HL-60 (cell line): ENCODE measurements at regions not wholly inside any gene's neighbourhood (a gene's known extent, or its start where the extent isn't known, plus 50 kb on each side); places are given as distances from the start of the nearest gene placed in this dataset.

Source experiments
- DNase-seq, 2 experiments: peaks; one replicate each; pipeline ENCODE4 v3.0.0-alpha.2; 2010 to 2020; ENCODE audit warnings: low read depth in 1 of 2, low spot score in 1 of 2
- H3K27ac ChIP-seq: fragments of 250-450 bp; sonication (Bioruptor Pico); replicated peaks from 2 replicates; pipeline ENCODE4 v1.5.1; 2020; ENCODE audit warnings: mild to moderate bottlenecking, moderate library complexity
- H3K27me3 ChIP-seq: fragments of 250-450 bp; sonication (Bioruptor Pico); 2 replicates; pipeline ENCODE4 v1.5.1; 2021; ENCODE audit warnings: mild to moderate bottlenecking, moderate library complexity; ENCODE audit not compliant: insufficient read depth, poor library complexity, severe bottlenecking
- H3K4me3 ChIP-seq: replicated peaks from 2 replicates; pipeline ENCODE4 v1.5.1; 2011; ENCODE audit warnings: mild to moderate bottlenecking, control low read depth, low read length; ENCODE audit not compliant: insufficient read depth
- GABPA ChIP-seq: IDR thresholded peaks from 2 replicates; pipeline ENCODE4 v1.6.1; 2012; ENCODE audit warnings: low read depth
- POLR2AphosphoS5 ChIP-seq: IDR thresholded peaks from 2 replicates; pipeline ENCODE4 v1.6.1; 2012; ENCODE audit warnings: low read depth
- SPI1 ChIP-seq: IDR thresholded peaks from 2 replicates; pipeline ENCODE4 v1.6.1; 2012; ENCODE audit warnings: low read depth, mild to moderate bottlenecking, borderline replicate concordance
- TF ChIP-seq, protein P1 (sequence below): IDR thresholded peaks from 2 replicates; pipeline ENCODE4 v1.6.1; 2012; ENCODE audit warnings: low read depth; ENCODE audit not compliant: insufficient replicate concordance
- TF ChIP-seq, protein P2 (sequence below): IDR thresholded peaks from one replicate; pipeline ENCODE4 v1.5.1; 2011; ENCODE audit warnings: low read length, control low read depth, inconsistent platforms; ENCODE audit not compliant: insufficient read depth

DNA sequence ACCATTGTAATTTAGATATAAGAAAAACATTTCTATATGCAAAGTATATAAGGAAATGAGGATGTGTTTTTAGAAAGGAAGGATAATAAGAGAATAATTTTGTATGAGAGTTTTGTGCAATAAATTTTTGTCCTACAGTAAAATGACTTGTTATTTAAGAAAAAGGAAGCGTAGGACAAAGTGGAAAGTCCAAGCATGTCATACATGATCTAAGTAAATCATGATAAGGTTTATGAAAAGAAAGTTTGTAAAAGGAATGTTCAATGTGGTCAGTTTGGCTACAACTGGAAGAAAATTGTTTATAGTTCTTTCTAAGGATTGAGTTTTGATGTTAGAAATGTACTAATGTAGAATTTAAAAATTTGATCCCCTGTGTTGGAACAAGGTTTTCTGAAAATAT, 222.3 kb downstream of the KATNAL1 start:
- DNase-seq = no peak
- H3K27ac ChIP-seq = no peak overlapping the region
- TF ChIP-seq, protein P1, sequence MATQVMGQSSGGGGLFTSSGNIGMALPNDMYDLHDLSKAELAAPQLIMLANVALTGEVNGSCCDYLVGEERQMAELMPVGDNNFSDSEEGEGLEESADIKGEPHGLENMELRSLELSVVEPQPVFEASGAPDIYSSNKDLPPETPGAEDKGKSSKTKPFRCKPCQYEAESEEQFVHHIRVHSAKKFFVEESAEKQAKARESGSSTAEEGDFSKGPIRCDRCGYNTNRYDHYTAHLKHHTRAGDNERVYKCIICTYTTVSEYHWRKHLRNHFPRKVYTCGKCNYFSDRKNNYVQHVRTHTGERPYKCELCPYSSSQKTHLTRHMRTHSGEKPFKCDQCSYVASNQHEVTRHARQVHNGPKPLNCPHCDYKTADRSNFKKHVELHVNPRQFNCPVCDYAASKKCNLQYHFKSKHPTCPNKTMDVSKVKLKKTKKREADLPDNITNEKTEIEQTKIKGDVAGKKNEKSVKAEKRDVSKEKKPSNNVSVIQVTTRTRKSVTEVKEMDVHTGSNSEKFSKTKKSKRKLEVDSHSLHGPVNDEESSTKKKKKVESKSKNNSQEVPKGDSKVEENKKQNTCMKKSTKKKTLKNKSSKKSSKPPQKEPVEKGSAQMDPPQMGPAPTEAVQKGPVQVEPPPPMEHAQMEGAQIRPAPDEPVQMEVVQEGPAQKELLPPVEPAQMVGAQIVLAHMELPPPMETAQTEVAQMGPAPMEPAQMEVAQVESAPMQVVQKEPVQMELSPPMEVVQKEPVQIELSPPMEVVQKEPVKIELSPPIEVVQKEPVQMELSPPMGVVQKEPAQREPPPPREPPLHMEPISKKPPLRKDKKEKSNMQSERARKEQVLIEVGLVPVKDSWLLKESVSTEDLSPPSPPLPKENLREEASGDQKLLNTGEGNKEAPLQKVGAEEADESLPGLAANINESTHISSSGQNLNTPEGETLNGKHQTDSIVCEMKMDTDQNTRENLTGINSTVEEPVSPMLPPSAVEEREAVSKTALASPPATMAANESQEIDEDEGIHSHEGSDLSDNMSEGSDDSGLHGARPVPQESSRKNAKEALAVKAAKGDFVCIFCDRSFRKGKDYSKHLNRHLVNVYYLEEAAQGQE = no peak
- no peaks in the 10 kb centered on the region for H3K27me3 ChIP-seq
- H3K4me3 ChIP-seq = no peak overlapping the region

DNA sequence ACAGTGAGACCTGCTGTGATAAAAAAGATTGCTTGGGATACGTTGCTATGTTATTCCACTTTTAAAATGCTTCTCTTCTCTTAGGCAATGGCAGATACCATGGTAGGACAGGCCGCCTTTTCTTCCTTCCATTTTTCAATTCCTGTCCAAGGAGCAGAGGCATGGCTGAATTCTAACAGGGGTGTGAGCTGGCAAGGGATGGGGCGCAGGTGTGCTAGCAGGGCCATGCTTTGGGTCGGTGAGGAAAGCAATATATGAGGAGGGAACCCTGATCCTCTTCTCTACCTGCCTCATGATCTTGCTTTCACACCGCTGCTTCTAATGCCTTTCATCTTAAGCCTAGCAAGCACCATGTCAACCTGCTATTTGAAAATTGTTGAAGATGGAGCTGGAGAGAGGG, 225.0 kb downstream of the KATNAL1 start:
- Histone ChIP-seq H3K27me3 (no peaks in the 10 kb centered on the region), H3K27ac (no peak overlapping the region), H3K4me3 (no peak overlapping the region)
- no peak for DNase-seq
- TF ChIP-seq GABPA (no peak), POLR2AphosphoS5 (no peak), SPI1 (no peak)
- TF ChIP-seq, protein P2, sequence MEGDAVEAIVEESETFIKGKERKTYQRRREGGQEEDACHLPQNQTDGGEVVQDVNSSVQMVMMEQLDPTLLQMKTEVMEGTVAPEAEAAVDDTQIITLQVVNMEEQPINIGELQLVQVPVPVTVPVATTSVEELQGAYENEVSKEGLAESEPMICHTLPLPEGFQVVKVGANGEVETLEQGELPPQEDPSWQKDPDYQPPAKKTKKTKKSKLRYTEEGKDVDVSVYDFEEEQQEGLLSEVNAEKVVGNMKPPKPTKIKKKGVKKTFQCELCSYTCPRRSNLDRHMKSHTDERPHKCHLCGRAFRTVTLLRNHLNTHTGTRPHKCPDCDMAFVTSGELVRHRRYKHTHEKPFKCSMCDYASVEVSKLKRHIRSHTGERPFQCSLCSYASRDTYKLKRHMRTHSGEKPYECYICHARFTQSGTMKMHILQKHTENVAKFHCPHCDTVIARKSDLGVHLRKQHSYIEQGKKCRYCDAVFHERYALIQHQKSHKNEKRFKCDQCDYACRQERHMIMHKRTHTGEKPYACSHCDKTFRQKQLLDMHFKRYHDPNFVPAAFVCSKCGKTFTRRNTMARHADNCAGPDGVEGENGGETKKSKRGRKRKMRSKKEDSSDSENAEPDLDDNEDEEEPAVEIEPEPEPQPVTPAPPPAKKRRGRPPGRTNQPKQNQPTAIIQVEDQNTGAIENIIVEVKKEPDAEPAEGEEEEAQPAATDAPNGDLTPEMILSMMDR = no peak
- TF ChIP-seq, protein P1 = no peak

DNA sequence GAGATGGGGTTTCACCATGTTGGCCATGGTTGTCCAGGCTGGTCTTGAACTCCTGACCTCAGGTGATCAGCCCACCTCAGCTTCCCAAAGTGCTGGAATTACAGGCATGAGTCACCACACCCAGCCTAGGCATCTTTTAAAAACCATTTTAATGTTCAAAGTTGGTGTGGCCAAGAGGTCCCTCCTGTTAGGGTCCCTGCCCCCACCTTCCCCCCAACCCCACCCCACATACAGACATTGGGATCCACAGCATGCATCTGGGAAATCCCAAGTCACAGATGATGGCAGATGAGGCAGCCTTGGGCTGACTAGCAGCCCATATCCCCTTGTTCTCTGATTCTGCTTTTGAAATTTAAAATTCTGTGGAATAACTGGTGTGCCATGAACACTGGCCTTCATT, 226.0 kb downstream of the KATNAL1 start:
- TF ChIP-seq, protein P1 = no peak
- TF ChIP-seq, protein P2 = no peak
- no peak for TF ChIP-seq GABPA
- no peak for TF ChIP-seq POLR2AphosphoS5
- TF ChIP-seq SPI1 = no peak
- Histone ChIP-seq H3K27me3 (no peaks in the 10 kb centered on the region), H3K27ac (no peak overlapping the region), H3K4me3 (no peak overlapping the region)
- no peak for DNase-seq

DNA sequence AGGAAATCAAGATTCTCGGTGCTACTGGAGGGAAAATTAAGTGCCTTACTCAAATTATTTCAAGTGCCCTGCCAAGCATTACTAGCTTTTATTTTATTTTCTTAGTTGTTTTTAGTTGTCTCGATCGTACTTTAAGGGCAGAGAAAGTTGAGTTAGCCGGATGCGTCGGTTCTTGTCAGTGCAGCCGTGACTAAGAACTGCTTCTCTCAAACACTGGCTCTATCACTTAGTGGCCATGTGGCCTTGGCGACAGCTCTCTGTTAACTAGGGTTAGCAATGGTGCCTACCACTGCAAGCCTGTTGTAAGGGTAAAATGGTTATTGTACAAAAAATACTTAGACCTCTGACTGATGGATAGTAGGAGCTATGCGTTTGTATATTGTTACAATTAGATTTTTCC, 227.8 kb downstream of the KATNAL1 start:
- no peak overlapping the region for H3K27ac ChIP-seq
- TF ChIP-seq POLR2AphosphoS5 (no peak), GABPA (no peak), SPI1 (no peak)
- TF ChIP-seq, protein P2 = no peak
- TF ChIP-seq, protein P1 = no peak
- DNase-seq = no peak
- H3K4me3 ChIP-seq = no peak overlapping the region
- H3K27me3 ChIP-seq = no peaks in the 10 kb centered on the region
